Motor neuron (in vitro differentiated cells): ENCODE measurements at regions not wholly inside any gene's neighbourhood (a gene's known extent, or its start where the extent isn't known, plus 50 kb on each side); places are given as distances from the start of the nearest gene placed in this dataset.
A peak's percentile ranks its signal among the peaks of the same experiment; 100 is the strongest.

ENCODE experiments used
- ATAC-seq, 8 experiments: fragments of 200-7000 bp; cut with Tn5 transposase; replicated peaks in 6 of 8; 2 replicates each; pipeline ENCODE4 v1.8.0; 2021; ENCODE audit warnings: mild to moderate bottlenecking in 8 of 8, moderate library complexity in 8 of 8
- H3K27ac ChIP-seq, 2 donors: fragments of 250-450 bp; sonication (Bioruptor Pico); 2 replicates each; pipeline ENCODE4 v1.9.0; 2021; ENCODE audit warnings: antibody characterized with exemption in 2 of 2, mild to moderate bottlenecking in 2 of 2, moderate library complexity in 1 of 2
- H3K4me1 ChIP-seq, 2 donors: fragments of 250-450 bp; sonication (Bioruptor Pico); replicated peaks in 1 of 2; 2 replicates each; pipeline ENCODE4 v1.6.1; 2021; ENCODE audit warnings: antibody characterized with exemption in 2 of 2, mild to moderate bottlenecking in 2 of 2, moderate library complexity in 1 of 2
- H3K4me3 ChIP-seq, 5 donors: fragments of 250-450 bp; sonication (Bioruptor Pico); 2 replicates each; pipeline ENCODE4 v1.9.0; 2021; ENCODE audit warnings: antibody characterized with exemption in 5 of 5, mild to moderate bottlenecking in 5 of 5, moderate library complexity in 4 of 5
- WGBS, 10 experiments: fragments of 450-650 bp; shearing (Covaris generic); methylation state at CpG; one replicate each; pipeline ENCODE4 v1.0.0; 2022; 5-methylcytosine and 5-hydroxymethylcytosine counted together
- in situ Hi-C, 9 experiments: fragments of 400-800 bp; cut with MboI; loops; one replicate each; pipeline ENCODE4 v1.15.0; 2021; ENCODE audit warnings: low sequenced_read_pairs in 9 of 9, low pct_unique_long_range_greater_than_20kb in 2 of 9; ENCODE audit not compliant: unreplicated experiment in 9 of 9

DNA sequence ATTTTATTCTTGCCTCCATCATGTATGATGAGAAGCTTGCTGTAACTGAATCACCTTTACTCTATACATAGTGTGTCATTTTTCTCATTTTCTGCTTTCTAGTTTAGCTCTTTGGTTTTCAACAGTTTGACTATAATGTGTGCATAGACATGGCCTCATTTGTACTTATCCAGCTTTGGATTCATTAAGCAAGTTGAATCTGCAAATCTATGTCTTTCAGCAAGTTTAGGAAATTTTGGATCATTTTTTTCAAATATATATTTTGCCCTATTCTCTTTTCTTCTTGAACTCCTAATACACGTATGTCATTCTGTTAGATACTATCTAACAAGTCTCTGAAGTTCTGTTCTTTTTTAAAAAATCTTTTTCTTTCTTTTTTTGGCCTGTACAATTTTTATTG lies 57.8 kb downstream of the PRLHR start:
- Histone ChIP-seq H3K4me3 (no peak overlapping the region), H3K4me1 (no peaks in the 10 kb centered on the region), H3K27ac (no peak overlapping the region)
- in situ Hi-C loops: no loop called here
- ATAC-seq: no peak
- 50 to 91% (median 63%) methylated on average over 1 of the region's 1 CpG for WGBS, 10 experiments

DNA sequence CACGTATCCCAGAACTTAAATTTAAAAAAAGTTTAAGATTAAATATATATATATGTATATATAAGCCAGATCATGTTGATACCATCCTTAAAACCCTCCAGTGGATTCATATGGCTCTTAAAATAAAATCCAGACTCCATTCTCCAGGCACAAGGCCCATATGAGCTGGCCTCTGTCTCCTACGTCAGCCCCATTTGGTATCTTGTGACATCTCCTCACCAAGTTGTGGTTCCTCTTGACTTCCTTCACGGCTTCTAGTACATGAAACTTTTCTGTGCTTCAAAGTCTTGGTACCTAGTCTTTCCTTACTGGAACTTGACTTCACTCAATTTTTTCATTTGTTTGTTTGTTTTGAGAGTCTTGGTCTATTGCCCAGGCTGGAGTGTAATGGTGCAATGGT lies 61.3 kb downstream of the PRLHR start:
- Histone ChIP-seq H3K27ac (no peak overlapping the region), H3K4me3 (no peak overlapping the region), H3K4me1 (no peaks in the 10 kb centered on the region)
- no peak for ATAC-seq
- WGBS, 10 experiments: 38 to 100% (median 92%) methylated on average over 1 to 2 of the region's 3 CpGs; no CpG with 5 or more reads in 1 of the 10 experiments
- in situ Hi-C loops: no loop called here

DNA sequence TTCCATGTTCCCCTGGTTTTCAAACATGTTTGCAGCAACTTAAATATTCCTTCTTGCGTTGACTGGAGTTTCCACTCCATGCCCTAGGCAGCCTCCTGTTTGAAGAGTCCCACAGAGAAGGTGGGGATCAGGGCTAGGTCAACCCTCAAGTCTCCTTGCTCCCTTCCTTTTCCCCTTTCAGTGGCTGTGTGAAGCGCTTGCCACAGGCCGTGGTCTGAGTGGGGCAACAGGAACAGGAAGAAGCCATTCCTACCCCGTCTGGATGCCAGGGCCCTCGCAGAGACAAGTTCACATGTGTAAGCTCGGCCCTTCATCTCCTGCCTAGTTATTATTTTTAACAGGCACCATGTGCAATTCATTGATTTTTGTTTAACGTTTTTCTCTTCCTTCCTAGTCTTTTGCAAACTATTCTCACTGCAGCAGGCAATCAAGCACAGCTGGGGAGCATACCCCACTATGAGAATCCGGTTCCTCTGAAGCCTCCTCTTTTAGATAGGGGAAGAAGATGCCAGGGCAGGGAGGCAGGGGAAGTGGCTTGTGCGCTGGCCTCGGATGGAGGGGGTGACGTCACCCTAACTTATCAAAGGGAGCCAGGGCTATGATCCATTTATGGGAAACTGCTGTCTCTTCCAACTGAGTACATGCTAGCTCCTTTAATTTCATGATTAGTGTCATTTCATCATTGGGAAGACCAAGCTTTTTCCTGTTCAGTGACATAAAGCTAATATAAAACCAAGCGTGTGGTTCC lies 64.2 kb downstream of the PRLHR start:
- 10 to 92% (median 46%) methylated on average over 1 to 11 of the region's 12 CpGs for WGBS, 10 experiments
- Histone ChIP-seq H3K4me3 (no peak overlapping the region), H3K27ac (no peak overlapping the region), H3K4me1 (no peaks in the 10 kb centered on the region)
- ATAC-seq: peak in 6 of 8 experiments; percentile 50 to 96 (median 63)
- in situ Hi-C loops: no loop called here

DNA sequence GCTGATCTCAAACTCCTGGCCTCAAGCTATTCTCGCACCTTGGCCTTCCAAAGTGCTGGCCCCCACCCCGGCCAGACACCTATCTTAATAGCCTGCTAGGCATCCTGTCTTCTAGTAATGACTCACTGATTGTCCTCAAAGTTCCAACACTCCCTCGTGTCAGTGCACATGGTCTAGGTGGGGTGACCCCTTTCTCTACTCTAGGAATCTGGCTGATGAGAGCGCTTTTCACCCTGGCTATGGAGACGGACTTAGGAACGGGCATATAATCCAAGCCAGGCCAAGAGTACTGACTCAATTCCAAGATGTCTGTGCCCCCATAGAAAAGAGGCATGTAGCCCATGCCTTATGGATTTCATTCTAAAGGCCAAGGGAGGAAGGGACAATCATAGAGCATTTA lies 67.0 kb downstream of the PRLHR start:
- H3K27ac ChIP-seq: no peak overlapping the region
- H3K4me3 ChIP-seq: no peak overlapping the region
- 71 to 79% (median 75%) methylated on average over 2 to 5 of the region's 6 CpGs; no CpG with 5 or more reads in 2 of the 10 experiments for WGBS, 10 experiments
- no peak for ATAC-seq
- in situ Hi-C loops: no loop called here
- no peaks in the 10 kb centered on the region for H3K4me1 ChIP-seq

DNA sequence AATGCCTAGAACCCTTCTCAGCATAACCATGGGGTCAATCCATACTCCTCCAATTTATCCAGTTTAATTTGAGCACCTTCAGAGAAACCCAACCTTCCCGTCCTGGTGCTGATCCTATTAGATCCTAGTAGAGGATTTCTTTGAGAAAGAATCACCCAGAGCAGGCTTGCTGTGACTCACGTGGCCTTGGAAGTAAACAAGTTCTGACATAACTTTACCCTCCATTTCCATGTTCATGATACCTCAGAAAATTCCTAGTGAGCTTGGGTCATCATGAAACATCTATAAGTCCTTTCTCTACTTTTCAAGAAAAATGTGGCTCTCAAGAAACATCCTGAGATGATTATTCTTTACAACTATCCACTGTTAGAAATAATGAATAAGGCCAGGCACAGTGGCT lies 71.7 kb downstream of the PRLHR start:
- H3K4me3 ChIP-seq: no peak overlapping the region
- H3K4me1 ChIP-seq: no peaks in the 10 kb centered on the region
- WGBS, 10 experiments: 0 to 70% (median 56%) methylated on average over 1 to 2 of the region's 2 CpGs; no CpG with 5 or more reads in 2 of the 10 experiments
- H3K27ac ChIP-seq: no peak overlapping the region
- in situ Hi-C loops: no loop called here
- no peak for ATAC-seq

DNA sequence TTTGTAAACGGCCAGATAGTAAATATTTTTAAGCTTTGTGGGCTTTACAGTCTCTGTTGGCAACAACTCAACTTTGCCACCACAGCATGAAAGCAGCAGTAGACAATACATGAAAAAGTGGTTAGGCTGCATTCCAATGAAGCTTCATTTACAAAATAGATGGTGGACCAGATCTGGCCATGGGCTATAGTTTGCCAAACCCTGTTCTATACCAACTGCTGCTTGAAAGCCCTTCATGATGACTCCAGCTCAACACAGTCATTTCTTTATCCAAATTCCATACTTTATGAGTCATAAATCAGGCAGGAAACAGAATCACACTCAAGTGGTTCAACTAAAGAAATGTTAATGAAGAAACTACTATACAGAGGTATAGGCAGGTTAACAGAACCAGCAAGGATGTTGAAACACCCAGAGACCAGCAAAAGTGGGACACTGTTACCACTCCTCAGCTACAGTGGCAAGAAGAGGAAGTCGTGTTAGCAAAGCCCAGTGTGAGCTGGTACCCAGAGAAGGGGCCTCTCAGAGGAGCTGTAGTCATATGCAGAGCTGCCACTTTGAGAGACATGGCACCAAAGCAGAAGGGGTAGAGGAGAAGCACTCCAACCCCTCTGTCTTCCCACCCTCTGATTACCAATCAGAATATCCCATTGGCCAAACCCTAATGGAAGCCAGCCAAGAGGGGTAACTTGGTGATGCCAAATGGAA lies 72.5 kb downstream of the PRLHR start:
- Histone ChIP-seq H3K4me3 (no peak overlapping the region), H3K4me1 (no peaks in the 10 kb centered on the region), H3K27ac (no peak overlapping the region)
- 0 to 80% (median 43%) methylated on average over 1 to 2 of the region's 2 CpGs; no CpG with 5 or more reads in 1 of the 10 experiments for WGBS, 10 experiments
- in situ Hi-C loops: no loop called here
- peak in 2 of 8 experiments; percentile 38 to 49 for ATAC-seq

DNA sequence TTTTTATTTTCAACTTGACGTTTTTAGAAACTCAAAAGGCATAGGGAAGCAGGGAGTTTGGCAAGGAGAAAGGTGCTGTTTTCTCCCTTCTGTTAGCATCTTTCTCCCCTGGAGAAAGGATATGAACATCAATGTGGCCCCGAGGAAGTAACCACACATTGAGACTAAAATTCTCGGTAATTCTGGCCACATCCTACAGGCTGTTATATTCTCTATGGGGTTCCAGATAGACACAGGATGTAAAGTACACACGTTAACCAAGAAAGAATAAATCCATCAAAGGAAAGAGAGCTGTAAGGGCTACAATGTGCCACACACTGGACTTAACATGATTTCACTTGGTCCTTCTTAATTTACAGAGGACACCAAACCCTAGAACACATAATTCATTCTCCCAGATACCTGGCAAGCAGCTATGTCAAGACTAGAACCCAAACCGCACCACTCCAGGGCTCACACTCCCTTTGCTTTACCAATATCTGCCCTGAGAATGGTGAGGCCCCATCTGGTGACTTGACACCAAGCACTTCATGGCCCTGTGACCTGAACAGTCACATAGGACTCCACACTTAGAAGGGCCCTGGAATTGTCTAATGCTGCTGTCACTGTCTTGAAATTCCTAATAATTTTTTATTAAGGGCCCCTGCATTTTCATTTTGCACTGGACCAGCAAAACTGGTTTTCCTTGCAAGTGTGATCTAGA lies 73.9 kb downstream of the PRLHR start:
- no peak for ATAC-seq
- Histone ChIP-seq H3K27ac (no peak overlapping the region), H3K4me1 (no peaks in the 10 kb centered on the region), H3K4me3 (no peak overlapping the region)
- WGBS, 10 experiments: 45 to 82% (median 67%) methylated on average over 2 to 5 of the region's 5 CpGs; no CpG with 5 or more reads in 1 of the 10 experiments
- in situ Hi-C loops: no loop called here

DNA sequence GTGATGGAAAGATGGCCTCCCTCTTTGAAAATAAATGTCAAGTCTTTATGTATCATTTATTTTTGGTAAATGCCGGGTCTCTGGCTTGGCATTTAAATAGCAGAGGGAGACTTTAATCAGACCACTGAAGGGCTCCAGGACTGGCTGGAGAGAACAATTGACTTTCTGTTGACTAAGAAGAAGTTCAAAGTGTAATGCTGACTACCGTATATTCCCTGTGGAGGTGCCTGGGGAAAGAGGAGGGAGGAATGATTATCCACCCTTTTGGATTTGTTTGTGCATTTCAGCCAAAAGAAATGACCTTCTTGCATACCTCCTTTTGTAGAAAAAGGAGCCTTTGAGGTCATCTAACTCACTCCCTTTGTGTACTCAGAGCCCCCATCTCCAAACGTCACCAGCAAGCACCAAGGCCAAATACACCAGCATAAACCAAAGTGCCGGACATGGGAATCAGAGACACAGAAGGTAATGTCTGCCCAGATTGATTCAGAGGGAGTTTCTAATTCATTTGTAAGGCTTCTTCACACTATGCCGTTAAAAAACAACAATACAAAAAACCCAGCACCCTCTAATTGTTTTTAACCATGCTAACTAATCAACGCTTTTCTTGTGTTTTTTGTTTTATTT lies 75.2 kb downstream of the PRLHR start:
- in situ Hi-C loops: no loop called here

DNA sequence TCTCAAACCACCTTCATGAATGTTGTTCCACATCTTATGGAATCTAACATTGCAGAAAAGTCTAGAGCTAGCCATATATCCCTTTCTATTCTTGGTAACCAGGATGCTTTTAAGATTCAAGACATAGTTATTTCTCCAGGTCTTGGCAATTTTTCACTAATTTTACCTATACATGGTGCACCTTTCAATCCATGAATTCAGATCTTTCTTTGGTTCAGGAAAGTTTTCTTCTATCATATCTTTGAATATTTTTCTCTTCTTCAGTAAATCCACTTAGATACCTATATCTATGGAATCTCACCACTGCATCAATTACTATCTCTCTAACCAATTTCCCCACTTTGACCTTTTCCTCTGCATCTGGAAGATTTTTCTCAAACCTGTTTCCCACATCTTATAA lies 77.4 kb downstream of the PRLHR start:
- H3K4me1 ChIP-seq: no peaks in the 10 kb centered on the region
- ATAC-seq: no peak
- in situ Hi-C loops: no loop called here
- H3K4me3 ChIP-seq: no peak overlapping the region
- H3K27ac ChIP-seq: no peak overlapping the region

More for the DNA sequence above, 75.2 kb downstream of the PRLHR start:
- Histone ChIP-seq H3K4me3 (no peak overlapping the region), H3K27ac (no peak overlapping the region), H3K4me1 (no peaks in the 10 kb centered on the region)
- no peak for ATAC-seq
- WGBS, 10 experiments: 46 to 90% (median 80%) methylated on average over 1 to 6 of the region's 6 CpGs

DNA sequence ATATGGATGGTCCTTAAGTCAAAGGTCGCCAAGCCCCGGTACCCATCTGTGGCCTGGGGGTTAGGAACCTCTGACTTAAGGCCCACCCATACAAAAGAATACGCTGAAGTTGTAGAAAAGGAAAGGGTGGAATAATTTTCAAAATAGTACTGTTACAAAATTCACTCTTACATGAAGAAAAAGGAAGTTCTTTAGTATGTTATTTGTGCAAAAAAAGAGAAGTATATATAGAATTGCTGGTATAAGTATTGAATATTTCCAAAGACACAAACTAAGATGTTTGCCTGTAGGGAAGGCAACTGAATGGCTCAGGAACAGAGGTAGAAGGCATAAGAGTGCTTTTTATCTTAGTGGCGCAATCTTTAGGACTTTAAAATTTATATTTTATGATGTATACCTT lies 78.7 kb downstream of the PRLHR start:
- WGBS, 10 experiments: 43 to 92% (median 82%) methylated on average over 2 to 4 of the region's 4 CpGs; no CpG with 5 or more reads in 2 of the 10 experiments
- Histone ChIP-seq H3K4me1 (no peaks in the 10 kb centered on the region), H3K4me3 (no peak overlapping the region), H3K27ac (no peak overlapping the region)
- in situ Hi-C loops: no loop called here
- ATAC-seq: no peak

DNA sequence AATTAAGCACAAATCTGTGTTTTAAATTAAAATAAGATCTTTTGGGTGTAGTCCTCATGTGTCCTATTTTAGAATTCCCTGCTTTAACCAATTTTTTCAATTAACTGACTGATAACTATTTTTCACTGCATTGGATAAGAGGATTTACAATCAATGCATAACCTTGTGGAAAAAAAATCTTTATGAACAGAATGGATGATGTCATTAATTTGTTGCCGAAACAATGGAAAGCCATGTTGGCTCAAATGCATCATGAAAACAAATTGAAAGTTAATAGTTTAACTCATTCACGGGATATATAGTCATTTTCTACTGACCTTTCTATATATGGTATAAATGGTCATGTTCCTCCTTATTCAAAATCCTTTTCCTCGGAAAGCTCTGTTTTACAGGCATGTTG lies 82.3 kb downstream of the PRLHR start:
- Histone ChIP-seq H3K4me1 (no peaks in the 10 kb centered on the region), H3K4me3 (no peak overlapping the region), H3K27ac (no peak overlapping the region)
- ATAC-seq: no peak
- in situ Hi-C loops: no loop called here
- 81 to 100% (median 86%) methylated on average over 1 to 3 of the region's 3 CpGs; no CpG with 5 or more reads in 1 of the 10 experiments for WGBS, 10 experiments

DNA sequence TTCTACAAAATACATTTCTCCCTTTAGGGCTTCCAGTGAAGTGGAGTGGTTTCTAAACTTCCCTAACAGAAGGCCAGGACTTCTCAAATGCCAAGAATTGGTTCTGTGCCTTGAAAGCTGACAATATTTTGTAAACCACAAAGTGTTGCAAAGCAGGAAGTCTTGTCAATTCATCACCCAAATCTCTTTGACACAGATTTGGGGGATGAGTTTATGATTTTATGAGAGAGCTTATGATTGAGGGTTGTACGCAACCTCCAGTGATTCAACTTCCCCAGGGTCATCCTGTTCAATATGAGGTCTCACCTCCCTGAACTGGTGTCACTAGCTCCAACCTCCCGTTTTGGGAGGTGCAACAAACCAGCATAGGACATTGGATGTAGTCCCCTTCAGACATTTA lies 83.7 kb downstream of the PRLHR start:
- H3K4me1 ChIP-seq: no peaks in the 10 kb centered on the region
- no peak for ATAC-seq
- WGBS, 10 experiments: 14 to 100% (median 65%) methylated on average over 1 to 2 of the region's 2 CpGs; no CpG with 5 or more reads in 2 of the 10 experiments
- H3K4me3 ChIP-seq: no peak overlapping the region
- in situ Hi-C loops: no loop called here
- H3K27ac ChIP-seq: no peak overlapping the region

DNA sequence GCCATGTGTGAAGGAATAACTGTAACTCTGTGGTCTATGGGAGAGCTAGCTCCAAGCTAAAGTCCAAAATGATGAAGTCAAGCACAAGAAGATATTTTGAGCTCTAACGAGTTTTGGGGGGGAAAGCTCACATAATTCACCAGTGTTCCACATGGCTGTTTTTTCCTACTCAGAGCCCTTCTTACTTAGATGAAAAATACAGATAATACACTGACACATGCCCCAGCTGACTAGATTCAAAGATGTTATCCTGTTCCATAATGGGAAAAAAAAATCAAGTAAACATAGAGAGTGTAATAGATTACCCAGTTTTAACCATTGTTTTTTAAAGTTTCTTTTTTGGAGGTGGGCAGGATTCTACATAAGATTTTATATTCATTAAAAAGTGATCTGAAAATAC lies 86.6 kb downstream of the PRLHR start:
- ATAC-seq: no peak
- WGBS, 10 experiments: 11 to 88% (median 79%) methylated on average over 1 of the region's 1 CpG; no CpG with 5 or more reads in 3 of the 10 experiments
- in situ Hi-C loops: no loop called here
- Histone ChIP-seq H3K4me3 (no peak overlapping the region), H3K4me1 (no peaks in the 10 kb centered on the region), H3K27ac (no peak overlapping the region)
